B cell (primary cell): ENCODE measurements at regions not wholly inside any gene's neighbourhood (a gene's known extent, or its start where the extent isn't known, plus 50 kb on each side); places are given as distances from the start of the nearest gene placed in this dataset.

Experiments used
- ATAC-seq: fragments of 200-7000 bp; cut with Tn5 transposase; one replicate; pipeline ENCODE4 v1.10.0; 2021; ENCODE audit warnings: low read depth, mild to moderate bottlenecking, moderate number of reproducible peaks, moderate library complexity
- CTCF ChIA-PET: fragments of 350-600 bp; sonication (Branson Sonifier 250); formaldehyde crosslinking; loops from one replicate; lab custom pipeline; 2021; ENCODE audit warnings: antibody characterized with exemption, inconsistent platforms; lab: Charles Lee
- POLR2A ChIA-PET: fragments of 350-600 bp; sonication (Branson Sonifier 250); formaldehyde crosslinking; loops from one replicate; lab custom pipeline; 2021; ENCODE audit warnings: antibody characterized with exemption; lab: Charles Lee
- DNase-seq: peaks from one replicate; pipeline ENCODE4 v3.0.0; 2013
- H2AFZ ChIP-seq: 2 replicates; pipeline ENCODE4 v1.6.1; 2012; ENCODE audit warnings: mild to moderate bottlenecking, low read depth, low read length; ENCODE audit not compliant: insufficient read depth, poor library complexity, severe bottlenecking
- H3K27ac ChIP-seq, 2 donors: 1 replicate in 1 of 2; 2 replicates in 1 of 2; pipeline ENCODE4 v1.5.1; 2012 to 2013; ENCODE audit warnings: low read length in 2 of 2, mild to moderate bottlenecking in 2 of 2, moderate library complexity in 1 of 2
- H3K27me3 ChIP-seq, 4 experiments: fragments of 200-600 bp in 1 of 4; sonication (generic) in 1 of 4; replicated peaks in 1 of 4; 1 replicate in 2 of 4; 2 replicates in 2 of 4; pipeline versions ENCODE4 v1.6.1 to v1.7.0; 2013 to 2016; ENCODE audit warnings: low read length in 3 of 4, mild to moderate bottlenecking in 2 of 4, mixed read lengths in 1 of 4, moderate library complexity in 1 of 4; ENCODE audit not compliant: insufficient read depth in 4 of 4, control insufficient read depth in 3 of 4; ENCODE audit errors: control extremely low read depth in 1 of 4
- H3K36me3 ChIP-seq, 2 experiments: replicated peaks in 1 of 2; 1 replicate in 1 of 2; 2 replicates in 1 of 2; pipeline versions ENCODE4 v1.6.1 to v1.7.1; 2013; ENCODE audit warnings: low read length in 1 of 2; ENCODE audit not compliant: insufficient read depth in 2 of 2, control insufficient read depth in 1 of 2; ENCODE audit errors: control extremely low read depth in 1 of 2, extremely low read depth in 1 of 2
- H3K4me1 ChIP-seq, 2 donors: fragments of 200-600 bp in 1 of 2; sonication (generic) in 1 of 2; 1 replicate in 1 of 2; 2 replicates in 1 of 2; pipeline versions ENCODE4 v1.5.1 to v1.6.1; 2013 to 2017; ENCODE audit warnings: low read length in 2 of 2; ENCODE audit not compliant: control insufficient read depth in 2 of 2, insufficient read depth in 2 of 2
- H3K4me2 ChIP-seq: replicated peaks from 2 replicates; pipeline ENCODE3; 2012; ENCODE audit warnings: mild to moderate bottlenecking, low read depth, low read length; ENCODE audit not compliant: poor library complexity, severe bottlenecking
- H3K4me3 ChIP-seq, 5 experiments: fragments of 200-600 bp in 1 of 5; sonication (generic) in 1 of 5; 1 replicate in 3 of 5; 2 replicates in 2 of 5; pipeline versions ENCODE4 v1.5.1 to v1.7.0; 2011 to 2016; ENCODE audit warnings: low read length in 4 of 5, mild to moderate bottlenecking in 4 of 5, low read depth in 2 of 5, control low read depth in 1 of 5, moderate library complexity in 1 of 5; ENCODE audit not compliant: insufficient read depth in 1 of 5; ENCODE audit errors: control extremely low read depth in 1 of 5, extremely low read depth in 1 of 5
- H3K79me2 ChIP-seq: fragments of 200-600 bp; sonication (generic); one replicate; pipeline ENCODE4 v1.6.0; 2016; ENCODE audit warnings: low read length; ENCODE audit not compliant: control insufficient read depth, insufficient read depth
- H3K9ac ChIP-seq: fragments of 200-600 bp; sonication (generic); 2 replicates; pipeline ENCODE4 v1.6.1; 2017; ENCODE audit warnings: mild to moderate bottlenecking, low read length, moderate library complexity
- H3K9me3 ChIP-seq, 3 donors: one replicate each; pipeline versions ENCODE4 v1.6.1 to v1.7.1; 2013; ENCODE audit warnings: low read length in 2 of 3; ENCODE audit not compliant: control insufficient read depth in 2 of 3, insufficient read depth in 1 of 3; ENCODE audit errors: control extremely low read depth in 1 of 3
- H4K20me1 ChIP-seq: 2 replicates; pipeline ENCODE4 v1.6.0; 2012; ENCODE audit warnings: mild to moderate bottlenecking, low read length; ENCODE audit not compliant: insufficient read depth, control insufficient read depth, poor library complexity, severe bottlenecking
- H3K27ac Mint-ChIP-seq: one replicate; pipeline ENCODE4 v1.8.0; 2021; ENCODE audit warnings: mixed read lengths
- H3K27me3 Mint-ChIP-seq: one replicate; pipeline ENCODE4 v1.8.0; 2021; ENCODE audit warnings: mixed read lengths
- H3K4me1 Mint-ChIP-seq: one replicate; pipeline ENCODE4 v1.8.0; 2021; ENCODE audit warnings: mixed read lengths
- H3K4me3 Mint-ChIP-seq: one replicate; pipeline ENCODE4 v1.8.0; 2021; ENCODE audit warnings: mixed read lengths
- H3K9me3 Mint-ChIP-seq: one replicate; pipeline ENCODE4 v1.8.0; 2022; ENCODE audit warnings: mixed read lengths; ENCODE audit not compliant: insufficient read depth
- CTCF ChIP-seq: fragments of 200-600 bp; IDR thresholded peaks from one replicate; pipeline ENCODE4 v1.8.0; 2022; ENCODE audit warnings: antibody characterized with exemption, mild to moderate bottlenecking
- EZH2 ChIP-seq: IDR thresholded peaks from 2 replicates; pipeline ENCODE4 v1.6.1; 2012; ENCODE audit warnings: borderline replicate concordance, low read depth, mild to moderate bottlenecking, moderate library complexity, low read length; ENCODE audit not compliant: insufficient read depth, poor library complexity, severe bottlenecking
- WGBS: methylation state at CpG from one replicate; pipeline ENCODE4 v1.1.5; 2013; ENCODE audit warnings: missing lambda C conversion rate; ENCODE audit not compliant: insufficient coverage; 5-methylcytosine and 5-hydroxymethylcytosine counted together
- intact Hi-C: fragments of 100-400 bp; cut with micrococcal nuclease; formaldehyde crosslinking; loops from one replicate; pipeline ENCODE4 v1.10.0; 2022

- no peak overlapping the region for H3K9ac ChIP-seq
- H3K27ac ChIP-seq: no peak overlapping the region
- TF ChIP-seq EZH2 (no peak), CTCF (no peak)
- no peaks in the 10 kb centered on the region for H3K4me1 Mint-ChIP-seq
- H3K9me3 Mint-ChIP-seq: no peaks in the 10 kb centered on the region
- WGBS: 82% methylated on average over 23 of the region's 24 CpGs
- peaks cover 0 to 3% (median 0%) of the 10 kb centered on the region in 4 experiments for H3K27me3 ChIP-seq
- no peak overlapping the region for H3K4me3 Mint-ChIP-seq
- ChIA-PET CTCF (no interaction called here), POLR2A (no interaction called here)
- no peaks in the 10 kb centered on the region for H4K20me1 ChIP-seq
- H3K4me1 ChIP-seq: no peaks in the 10 kb centered on the region
- no peak overlapping the region for H2AFZ ChIP-seq
- H3K27ac Mint-ChIP-seq: no peak overlapping the region
- ATAC-seq (no peak), DNase-seq (no peak)
- H3K27me3 Mint-ChIP-seq: peaks cover 6% of the 10 kb centered on the region
- no peaks in the 10 kb centered on the region for H3K79me2 ChIP-seq
- H3K4me3 ChIP-seq: no peak overlapping the region
- no peak overlapping the region for H3K4me2 ChIP-seq
- H3K36me3 ChIP-seq: no peaks in the 10 kb centered on the region
- intact Hi-C loops: no loop called here
- H3K9me3 ChIP-seq: no peaks in the 10 kb centered on the region
Measured at GRCh38 chr20:57837208-57838035, 127.6 kb upstream of the PMEPA1 start.
